ENCODE measurements at regions not wholly inside any gene's neighbourhood (a gene's known extent, or its start where the extent isn't known, plus 50 kb on each side); places are given as distances from the start of the nearest gene placed in this dataset.

DNA sequence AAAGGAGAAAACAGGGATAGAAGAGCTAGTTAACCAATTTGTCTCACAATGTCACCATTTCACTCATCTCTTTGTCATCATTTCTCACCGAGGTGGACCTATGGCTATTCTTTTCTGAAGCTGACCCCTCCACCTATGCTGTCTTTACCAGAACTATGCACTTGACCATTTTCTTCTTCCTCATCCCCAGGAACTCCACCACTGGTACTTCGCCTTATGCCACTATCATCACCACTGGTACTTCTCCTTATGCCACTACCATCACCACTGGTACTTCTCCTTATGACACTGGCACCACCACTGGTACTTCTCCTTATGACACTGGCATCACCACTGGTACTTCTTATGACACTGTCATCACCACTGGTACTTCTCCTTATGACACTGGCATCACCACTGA is 745.8 kb upstream of the CHAC2 start:
- WGBS, 2 donors: 86 to 97% methylated on average over 2 of the region's 2 CpGs
- no peak overlapping the region for H3K4me3 ChIP-seq (ENCODE audit: low read depth, poor library complexity, severe bottlenecking)
- TF ChIP-seq, protein P1, sequence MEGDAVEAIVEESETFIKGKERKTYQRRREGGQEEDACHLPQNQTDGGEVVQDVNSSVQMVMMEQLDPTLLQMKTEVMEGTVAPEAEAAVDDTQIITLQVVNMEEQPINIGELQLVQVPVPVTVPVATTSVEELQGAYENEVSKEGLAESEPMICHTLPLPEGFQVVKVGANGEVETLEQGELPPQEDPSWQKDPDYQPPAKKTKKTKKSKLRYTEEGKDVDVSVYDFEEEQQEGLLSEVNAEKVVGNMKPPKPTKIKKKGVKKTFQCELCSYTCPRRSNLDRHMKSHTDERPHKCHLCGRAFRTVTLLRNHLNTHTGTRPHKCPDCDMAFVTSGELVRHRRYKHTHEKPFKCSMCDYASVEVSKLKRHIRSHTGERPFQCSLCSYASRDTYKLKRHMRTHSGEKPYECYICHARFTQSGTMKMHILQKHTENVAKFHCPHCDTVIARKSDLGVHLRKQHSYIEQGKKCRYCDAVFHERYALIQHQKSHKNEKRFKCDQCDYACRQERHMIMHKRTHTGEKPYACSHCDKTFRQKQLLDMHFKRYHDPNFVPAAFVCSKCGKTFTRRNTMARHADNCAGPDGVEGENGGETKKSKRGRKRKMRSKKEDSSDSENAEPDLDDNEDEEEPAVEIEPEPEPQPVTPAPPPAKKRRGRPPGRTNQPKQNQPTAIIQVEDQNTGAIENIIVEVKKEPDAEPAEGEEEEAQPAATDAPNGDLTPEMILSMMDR (IDR thresholded peaks at IDR 0.05): no peak
- no peak for TF ChIP-seq POLR2A (IDR thresholded peaks at IDR 0.05)
- intact Hi-C loops (cut with DNase I; ENCODE audit: low total_unique reads): no loop called here
- DNase-seq (ENCODE audit: low spot score in 2 of 2): no peak

DNA sequence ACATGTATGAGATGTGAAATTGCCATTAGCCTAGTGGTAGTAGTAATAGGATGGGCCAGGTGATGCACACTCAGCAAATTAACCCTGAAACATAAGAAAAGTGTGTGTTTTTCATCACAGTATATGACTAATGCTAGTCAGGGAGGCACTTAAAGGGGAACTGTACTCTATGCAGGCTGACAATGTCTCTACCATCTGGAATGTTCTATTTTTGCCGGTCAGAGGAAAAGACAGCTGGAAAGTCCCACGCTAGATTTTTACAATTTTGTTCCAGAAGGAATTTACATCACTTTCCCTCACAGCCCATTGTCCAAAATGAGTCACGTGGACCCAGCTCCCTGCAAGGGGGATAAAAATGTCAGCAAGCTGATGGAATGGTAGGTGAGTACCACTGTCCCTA is 746.3 kb upstream of the CHAC2 start:
- no peak overlapping the region for H3K4me3 ChIP-seq (ENCODE audit: low read depth, poor library complexity, severe bottlenecking)
- WGBS, 2 donors: 37 to 50% methylated on average over 3 of the region's 3 CpGs
- intact Hi-C loops (cut with DNase I; ENCODE audit: low total_unique reads): no loop called here
- no peak for DNase-seq (ENCODE audit: low spot score in 2 of 2)
- TF ChIP-seq, protein P1 (IDR thresholded peaks at IDR 0.05): no peak
- TF ChIP-seq POLR2A (IDR thresholded peaks at IDR 0.05): no peak

DNA sequence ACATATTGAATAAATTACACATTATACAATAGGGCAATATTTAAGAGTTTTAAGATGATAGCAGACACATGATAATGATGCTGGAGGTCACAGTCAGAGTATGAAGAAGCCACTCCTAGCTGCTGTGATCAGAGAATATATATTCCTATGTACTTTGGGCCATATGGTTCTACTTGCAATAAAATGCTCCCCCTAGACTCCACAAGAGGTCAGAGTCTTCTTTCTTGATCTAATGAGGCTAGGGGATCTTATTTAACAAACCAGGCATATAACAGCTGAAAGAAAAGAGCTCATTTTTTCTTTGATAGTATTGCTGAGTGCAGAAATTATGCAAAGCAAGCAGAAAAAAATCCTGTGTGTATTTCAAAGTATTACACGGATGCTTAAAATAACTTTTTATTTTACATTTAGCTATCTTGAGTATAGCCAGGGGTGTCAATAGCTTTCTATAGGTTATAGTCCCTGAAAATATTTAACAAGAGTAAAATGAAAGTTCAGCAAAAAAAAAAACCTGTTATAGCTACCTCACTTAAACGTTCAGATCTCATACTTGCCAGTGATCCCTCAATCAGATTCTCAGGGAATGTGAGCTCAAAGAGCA is 748.7 kb upstream of the CHAC2 start:
- no peak for DNase-seq (ENCODE audit: low spot score in 2 of 2)
- 22 to 29% methylated on average over 2 of the region's 2 CpGs for WGBS, 2 donors
- TF ChIP-seq, protein P1 (IDR thresholded peaks at IDR 0.05): no peak
- no peak for TF ChIP-seq POLR2A (IDR thresholded peaks at IDR 0.05)
- intact Hi-C loops (cut with DNase I; ENCODE audit: low total_unique reads): no loop called here
- H3K4me3 ChIP-seq (ENCODE audit: low read depth, poor library complexity, severe bottlenecking): no peak overlapping the region

DNA sequence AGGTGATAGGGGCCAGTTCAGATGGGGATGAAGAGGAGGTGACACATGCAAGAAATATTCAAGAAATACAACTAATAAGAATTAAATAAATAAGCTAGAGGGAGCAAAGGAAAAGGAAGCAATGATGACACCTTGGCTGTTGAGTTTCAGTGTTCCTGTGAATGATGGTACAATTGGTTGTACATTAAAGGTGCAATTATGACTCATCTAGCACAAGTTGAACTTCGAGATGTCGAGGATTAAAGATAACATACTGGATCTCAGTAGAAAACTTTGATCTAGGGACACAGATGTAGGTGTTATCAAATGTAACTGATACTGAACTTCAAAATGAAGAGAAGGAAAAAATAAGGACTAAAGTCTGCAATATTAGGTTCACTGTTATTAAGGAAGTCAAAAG is 760.6 kb upstream of the CHAC2 start:
- no peak overlapping the region for H3K4me3 ChIP-seq (ENCODE audit: low read depth, poor library complexity, severe bottlenecking)
- TF ChIP-seq, protein P1 (IDR thresholded peaks at IDR 0.05): no peak
- no peak for TF ChIP-seq POLR2A (IDR thresholded peaks at IDR 0.05)
- intact Hi-C loops (cut with DNase I; ENCODE audit: low total_unique reads): no loop called here
- DNase-seq (ENCODE audit: low spot score in 2 of 2): no peak
- 52 to 75% methylated on average over 2 of the region's 2 CpGs for WGBS, 2 donors

DNA sequence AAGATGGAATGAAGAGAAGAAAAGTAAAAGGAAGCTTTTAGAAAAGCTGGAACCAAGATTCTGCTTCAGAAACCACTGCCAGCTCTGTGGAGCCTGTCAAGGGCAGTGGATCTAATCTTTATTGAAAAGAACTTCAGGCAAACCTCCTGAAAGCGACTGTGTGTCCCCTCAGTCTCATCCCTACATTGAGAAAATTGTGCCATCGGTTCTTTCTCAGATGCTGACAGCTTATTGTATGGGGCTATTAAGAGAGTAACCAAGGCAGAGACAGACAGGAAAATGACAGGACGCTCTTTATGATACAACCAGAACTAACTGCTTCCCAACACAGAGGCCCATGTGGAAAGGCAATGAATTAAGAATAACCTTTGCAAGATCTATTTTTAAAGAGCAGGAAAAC is 763.2 kb upstream of the CHAC2 start:
- WGBS, 2 donors: 87 to 88% methylated on average over 3 of the region's 3 CpGs
- intact Hi-C loops (cut with DNase I; ENCODE audit: low total_unique reads): no loop called here
- TF ChIP-seq, protein P1 (IDR thresholded peaks at IDR 0.05): no peak
- TF ChIP-seq POLR2A (IDR thresholded peaks at IDR 0.05): no peak

DNA sequence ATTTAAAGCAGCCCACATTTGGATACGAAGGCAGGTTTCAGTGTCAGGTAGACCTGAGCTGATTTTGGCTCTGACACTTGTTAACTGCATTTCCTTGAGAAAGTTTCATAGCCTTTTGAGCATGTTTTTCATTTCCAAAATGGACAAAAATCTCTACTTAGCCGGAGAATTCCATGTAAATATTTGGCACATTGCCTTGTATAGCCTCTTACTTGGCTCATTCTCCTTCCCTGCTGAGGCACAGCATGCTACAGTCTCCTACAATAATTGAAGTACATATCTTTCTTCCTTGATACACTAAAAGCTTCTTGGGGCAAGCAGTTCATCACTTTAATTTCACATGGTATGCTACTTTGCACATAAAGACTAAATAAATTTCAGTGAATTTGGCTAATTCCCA is 772.2 kb upstream of the CHAC2 start:
- no peak for DNase-seq (ENCODE audit: low spot score in 2 of 2)
- no peak for TF ChIP-seq POLR2A (IDR thresholded peaks at IDR 0.05)
- TF ChIP-seq, protein P1 (IDR thresholded peaks at IDR 0.05): no peak
- intact Hi-C loops (cut with DNase I; ENCODE audit: low total_unique reads): no loop called here
- no peak overlapping the region for H3K4me3 ChIP-seq (ENCODE audit: low read depth, poor library complexity, severe bottlenecking)
- 48 to 52% methylated on average over 2 of the region's 2 CpGs for WGBS, 2 donors

More for the DNA sequence above, 763.2 kb upstream of the CHAC2 start:
- no peak overlapping the region for H3K4me3 ChIP-seq (ENCODE audit: low read depth, poor library complexity, severe bottlenecking)
- no peak for DNase-seq (ENCODE audit: low spot score in 2 of 2)

Measured in lower leg skin (tissue), 4 donors.